ENCODE measurements at regions not wholly inside any gene's neighbourhood (a gene's known extent, or its start where the extent isn't known, plus 50 kb on each side); places are given as distances from the start of the nearest gene placed in this dataset.
"Not testable (repeated sequence)": the region's sequence is repeated elsewhere in the genome, so short reads cannot be mapped to it uniquely, and the experiment has no call there.

DNA sequence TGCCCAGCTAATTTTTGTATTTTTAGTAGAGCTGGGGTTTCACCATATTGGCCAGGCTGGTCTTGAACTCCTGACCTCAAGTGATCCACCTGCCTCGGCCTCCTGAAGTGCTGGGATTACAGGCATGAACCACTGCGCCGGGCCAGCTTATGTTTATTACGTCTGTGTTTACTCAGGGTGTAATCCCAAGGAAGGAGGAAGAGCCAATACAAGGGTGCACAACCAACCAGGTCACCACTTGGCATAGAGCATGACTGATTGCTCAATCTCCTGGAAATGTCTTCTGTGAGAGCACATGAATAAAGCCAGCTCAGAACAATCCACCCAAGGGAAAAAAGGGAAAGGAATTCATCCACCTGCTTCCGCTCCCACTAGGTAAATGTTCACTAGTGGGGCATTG lies 54.7 kb upstream of the RALY start:
- in situ Hi-C loops (cut with HindIII; ENCODE audit: low pct_unique_long_range_greater_than_20kb, low sequenced_read_pairs); DNase-seq (ENCODE audit: low read depth): not testable (repeated sequence)

- in situ Hi-C loops (cut with HindIII; ENCODE audit: low pct_unique_long_range_greater_than_20kb, low sequenced_read_pairs): no loop called here
- DNase-seq (ENCODE audit: low read depth): no peak
These were observed 53.0 kb upstream of the RALY start for GRCh38 chr20:33940666-33941065.

All from Caki2 (cell line).